Activated CD8-positive, alpha-beta memory T cell treated with anti-CD3 and anti-CD28 coated beads for 4 hours (primary cell): ENCODE measurements at regions not wholly inside any gene's neighbourhood (a gene's known extent, or its start where the extent isn't known, plus 50 kb on each side); places are given as distances from the start of the nearest gene placed in this dataset.
"Not testable (repeated sequence)": the region's sequence is repeated elsewhere in the genome, so short reads cannot be mapped to it uniquely, and the experiment has no call there.

Experiments used
- DNase-seq, 2 donors: peaks; one replicate each; pipeline ENCODE4 v3.0.0-alpha.2; 2020; ENCODE audit warnings: low read depth in 2 of 2

DNA sequence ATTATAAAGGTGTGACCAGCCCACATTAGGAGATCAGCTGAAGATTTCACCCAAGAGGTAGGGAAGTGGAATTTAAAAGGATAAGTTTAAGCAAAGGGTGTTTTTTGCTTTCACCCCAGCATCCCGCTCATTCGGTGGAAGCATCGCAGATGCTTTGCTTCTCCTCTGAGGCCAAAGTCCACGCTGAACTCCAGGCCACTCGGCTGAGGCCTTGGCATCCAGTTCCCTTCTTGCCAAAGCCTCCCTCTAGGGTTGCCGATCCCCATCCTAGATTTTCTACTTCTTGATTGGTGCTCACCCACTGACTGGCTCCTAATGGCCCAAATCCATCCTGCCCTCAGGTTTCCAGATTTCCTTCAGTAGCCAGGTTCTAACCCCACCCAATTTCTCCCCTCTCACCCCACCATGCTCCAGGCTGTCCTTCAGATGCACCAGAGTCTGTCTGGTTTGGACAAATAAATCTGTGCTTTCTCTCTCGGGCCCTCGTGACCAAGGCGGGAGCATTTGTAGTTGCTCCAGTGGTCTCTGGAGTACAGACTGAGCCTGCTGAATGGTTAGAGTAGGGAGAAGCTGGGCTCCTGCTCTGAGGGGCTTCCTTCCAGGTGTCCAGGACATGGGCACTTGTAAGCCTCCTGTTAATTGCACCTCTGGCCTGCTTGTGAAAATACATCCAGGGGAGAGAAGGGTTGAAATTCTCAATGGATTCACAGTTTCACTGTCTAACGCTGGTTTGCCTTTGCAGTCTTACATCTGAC, 193.2 kb downstream of the C1orf94 start:
- DNase-seq: no peak

DNA sequence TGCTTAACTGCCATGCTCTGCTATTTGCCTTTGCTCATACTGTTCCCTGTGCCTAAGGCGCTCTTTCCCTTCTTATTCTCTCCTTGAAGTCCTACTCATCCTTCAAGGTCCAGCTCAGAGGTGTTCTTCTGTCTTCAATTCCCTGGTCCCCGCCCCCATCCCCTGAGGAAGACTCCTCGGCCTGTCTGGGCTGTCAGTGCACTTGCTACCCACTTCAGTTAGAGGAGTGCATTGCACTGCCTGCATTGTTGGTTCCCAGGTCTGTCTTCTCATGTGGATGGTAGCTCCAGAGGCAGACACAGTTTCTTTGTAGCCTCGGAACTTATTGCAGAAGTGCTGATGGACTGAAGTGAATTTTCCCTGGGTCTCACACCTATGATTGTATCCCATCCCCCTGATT, 194.0 kb downstream of the C1orf94 start:
- DNase-seq: no peak

DNA sequence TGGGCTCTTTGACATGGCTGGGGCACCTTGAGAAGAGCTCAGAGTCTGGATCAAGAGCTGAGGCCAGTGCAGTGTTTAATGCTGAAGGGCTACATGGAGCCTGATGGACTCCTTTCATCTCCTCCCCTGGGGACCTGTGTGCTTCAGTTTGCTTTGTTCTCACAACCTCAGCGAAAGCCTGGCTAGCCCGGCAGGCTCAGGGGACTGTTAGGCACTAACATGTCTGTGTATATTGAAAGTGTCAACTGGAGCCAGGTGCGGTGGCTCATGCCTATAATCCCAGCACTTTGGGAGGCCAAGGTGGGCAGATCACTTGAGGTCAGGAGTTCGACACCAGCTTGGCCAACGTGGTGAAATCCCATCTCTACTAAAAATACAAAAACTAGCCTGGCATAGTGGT, 194.5 kb downstream of the C1orf94 start:
- DNase-seq: not testable (repeated sequence)

DNA sequence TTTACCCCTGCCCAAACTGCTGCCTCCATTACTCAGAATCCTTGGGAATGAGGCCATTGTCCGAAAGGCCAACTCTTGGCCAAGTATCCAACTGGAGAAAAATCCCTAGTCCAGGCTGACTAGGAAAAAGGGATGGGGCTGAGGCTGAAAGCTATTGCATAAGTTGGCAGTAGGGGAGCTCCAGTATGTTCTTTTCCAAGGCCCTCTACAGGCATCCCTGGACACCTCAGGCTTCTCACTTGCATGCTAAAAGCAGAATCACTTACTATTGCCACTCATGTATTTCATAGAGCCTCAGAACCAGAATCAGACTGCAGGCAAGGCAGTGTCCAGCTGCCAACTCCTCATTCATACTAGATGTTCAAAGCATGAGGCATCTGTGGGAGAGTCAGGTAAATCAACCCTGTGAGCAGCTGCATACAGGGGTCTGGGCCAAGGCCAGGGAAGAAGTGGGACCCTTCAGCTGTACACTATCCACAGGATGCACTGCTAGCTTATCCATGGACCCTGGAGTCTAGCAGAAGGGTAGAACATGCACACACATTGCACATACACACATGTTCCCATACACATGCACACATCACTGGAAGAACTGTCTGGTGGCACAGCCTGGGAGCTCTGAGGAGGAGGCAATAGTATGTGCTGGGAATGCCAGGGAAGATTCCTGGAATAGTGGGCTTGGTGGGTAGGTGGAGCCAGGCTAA, 195.3 kb downstream of the C1orf94 start:
- no peak for DNase-seq

DNA sequence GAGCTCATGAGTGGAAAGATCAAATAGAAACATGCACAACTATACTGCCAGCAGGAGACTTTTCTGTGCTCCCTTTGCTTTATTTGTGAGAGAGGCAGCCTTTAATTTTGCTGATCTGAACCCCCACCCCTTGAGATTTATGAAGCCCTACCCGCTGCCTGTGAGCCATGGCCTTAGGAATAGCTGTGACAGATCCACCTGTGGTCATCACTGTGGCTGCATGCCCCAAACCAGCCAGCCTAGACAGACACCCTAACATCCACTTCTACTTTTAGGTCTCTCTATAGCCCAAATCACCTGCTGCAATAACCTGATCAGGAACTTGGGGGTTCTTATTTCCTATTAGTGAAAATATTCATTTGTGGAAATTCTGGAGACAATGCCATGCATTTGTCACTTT, 196.2 kb downstream of the C1orf94 start:
- DNase-seq: no peak

DNA sequence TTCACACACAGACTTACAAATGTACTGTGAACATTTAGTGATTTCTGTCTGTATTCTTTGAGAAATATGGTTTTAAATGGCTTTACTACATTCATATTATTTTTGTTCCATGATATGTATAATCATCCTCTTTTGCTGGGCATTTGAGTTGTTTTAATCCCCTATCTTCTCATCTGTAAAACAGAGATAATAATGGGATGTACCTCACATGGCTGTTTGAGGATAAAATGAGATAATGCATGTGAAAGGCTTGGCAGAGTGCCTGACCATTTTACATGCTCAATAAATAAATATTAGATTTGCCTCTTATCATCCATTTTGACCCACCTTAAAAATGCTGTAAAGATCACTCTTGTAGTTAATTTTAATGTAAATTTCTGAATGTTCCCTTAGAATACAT, 197.2 kb downstream of the C1orf94 start:
- no peak for DNase-seq

DNA sequence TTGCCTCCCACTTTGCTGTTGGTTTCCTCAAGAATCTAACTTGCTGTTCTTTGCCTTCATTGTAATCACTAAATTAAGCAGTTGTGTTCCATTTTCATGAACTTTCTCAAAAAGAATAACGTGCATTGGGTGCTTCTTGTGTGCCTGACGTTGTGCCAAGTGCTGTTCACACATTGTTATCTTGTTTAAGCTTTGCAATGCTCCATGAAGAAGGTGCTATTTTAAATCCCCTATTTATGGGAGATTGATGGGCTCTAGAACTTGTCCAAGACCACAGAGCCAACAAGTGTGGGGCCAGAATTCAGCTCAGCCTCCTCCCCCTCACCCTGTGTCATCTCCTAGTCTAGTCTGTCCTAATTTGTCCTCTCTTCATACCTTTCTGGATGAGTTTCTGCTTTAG, 199.8 kb downstream of the C1orf94 start:
- DNase-seq: no peak

DNA sequence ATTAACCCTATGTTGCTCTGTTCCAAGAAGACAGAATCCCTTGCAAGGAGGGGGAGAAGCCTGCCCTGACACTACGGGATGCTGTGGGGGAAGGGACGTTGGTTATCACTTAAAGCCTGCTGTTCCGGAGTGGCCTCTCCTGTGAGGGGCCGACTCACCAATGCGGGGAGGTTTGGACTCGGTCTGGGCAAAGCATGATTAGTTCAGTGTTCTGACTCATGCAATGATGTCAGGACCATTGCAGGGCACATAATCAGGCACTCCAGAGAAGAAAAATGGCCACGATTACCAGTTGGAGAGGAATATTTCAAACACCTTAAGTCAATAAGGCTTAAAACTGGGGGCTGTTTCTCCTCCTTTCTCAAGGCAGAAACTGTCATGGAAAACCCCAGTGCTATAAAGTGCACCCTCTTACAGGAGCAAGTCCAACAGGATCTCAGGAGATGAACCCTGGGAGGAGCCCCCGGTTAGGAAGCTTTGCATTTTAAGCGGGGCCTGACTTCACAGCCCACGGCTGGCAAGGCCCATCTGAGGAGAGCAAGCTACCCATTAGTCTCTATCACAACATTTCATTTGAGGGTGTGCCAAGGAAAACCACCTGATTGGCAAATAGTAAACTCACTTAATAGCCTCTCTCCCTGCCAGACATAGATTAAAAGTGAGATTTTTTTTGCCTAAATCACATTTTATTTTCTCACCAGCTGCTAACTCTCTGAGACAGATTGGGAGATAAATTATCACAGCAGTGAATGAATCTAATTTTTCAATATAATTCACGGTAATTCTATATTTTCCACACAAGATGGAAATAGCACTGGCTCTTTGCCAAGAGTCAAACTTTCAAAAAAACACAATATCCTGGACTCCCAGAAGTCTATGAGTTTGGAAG, 202.5 kb downstream of the C1orf94 start:
- DNase-seq: no peak

DNA sequence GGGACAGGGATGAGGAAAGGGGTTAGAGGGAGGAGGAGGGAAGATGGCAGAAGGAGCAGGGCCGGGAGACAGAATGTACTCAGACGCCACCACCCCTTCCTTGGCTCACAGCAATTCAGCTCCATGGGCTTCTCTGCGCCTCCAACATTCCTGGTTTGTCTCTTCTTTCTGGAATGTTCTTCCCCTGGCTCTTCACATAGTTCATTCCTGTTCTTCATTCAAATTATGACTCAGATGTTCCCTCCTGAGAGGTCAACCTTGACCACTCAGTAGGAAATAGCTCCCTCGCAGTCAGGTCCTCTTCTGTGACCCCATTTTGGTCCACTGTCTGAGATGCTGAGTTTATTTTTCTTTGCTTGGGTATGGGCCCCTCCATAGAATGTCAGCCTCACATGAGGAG, 203.2 kb downstream of the C1orf94 start:
- DNase-seq: no peak

DNA sequence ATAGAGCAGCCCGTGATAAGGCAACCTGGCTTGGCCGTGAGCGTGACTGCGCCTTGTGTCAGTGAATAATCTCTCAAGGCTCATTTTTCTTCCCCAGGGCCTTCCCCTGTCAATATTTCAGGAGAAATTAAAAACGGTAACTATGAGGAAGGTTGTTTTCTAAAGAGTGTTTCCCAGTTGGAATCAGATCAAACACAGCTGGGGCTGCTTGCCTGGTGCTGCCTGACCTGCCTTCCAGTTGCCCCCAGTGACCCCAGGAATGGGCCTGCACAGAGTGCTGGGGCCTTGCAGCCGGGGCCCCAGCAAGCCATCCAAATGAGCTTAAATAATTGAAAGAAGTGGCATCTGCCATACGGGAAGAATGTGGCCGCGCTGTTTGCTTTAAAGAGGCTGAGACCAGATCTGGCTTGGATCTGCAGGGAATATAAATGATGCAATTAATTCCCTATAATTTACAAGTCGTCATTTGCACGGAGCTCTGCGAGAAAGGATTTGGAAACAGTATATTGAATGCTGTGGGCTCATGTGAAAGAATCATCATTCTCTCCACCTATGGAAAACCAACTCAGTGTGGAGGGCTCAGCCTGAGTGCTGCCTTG, 203.9 kb downstream of the C1orf94 start:
- DNase-seq: no peak

DNA sequence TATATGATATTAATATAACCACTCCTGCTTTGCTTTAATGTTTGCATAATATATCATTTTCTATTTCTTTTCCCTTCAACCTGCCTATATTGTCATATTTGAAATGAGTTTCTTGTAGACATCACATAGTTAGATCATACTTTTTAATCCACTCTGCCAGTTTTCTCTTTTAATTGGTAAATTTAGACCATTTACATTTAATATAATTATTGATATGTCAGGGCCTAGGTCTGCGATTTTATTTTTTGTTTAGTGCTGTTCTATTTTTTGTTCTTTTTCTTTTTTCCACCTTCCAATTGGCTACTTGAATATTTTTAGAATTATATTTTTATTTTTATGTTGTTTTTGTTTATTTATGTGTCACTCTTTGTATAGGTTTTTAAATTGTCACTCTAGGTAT, 213.3 kb downstream of the C1orf94 start:
- no peak for DNase-seq

DNA sequence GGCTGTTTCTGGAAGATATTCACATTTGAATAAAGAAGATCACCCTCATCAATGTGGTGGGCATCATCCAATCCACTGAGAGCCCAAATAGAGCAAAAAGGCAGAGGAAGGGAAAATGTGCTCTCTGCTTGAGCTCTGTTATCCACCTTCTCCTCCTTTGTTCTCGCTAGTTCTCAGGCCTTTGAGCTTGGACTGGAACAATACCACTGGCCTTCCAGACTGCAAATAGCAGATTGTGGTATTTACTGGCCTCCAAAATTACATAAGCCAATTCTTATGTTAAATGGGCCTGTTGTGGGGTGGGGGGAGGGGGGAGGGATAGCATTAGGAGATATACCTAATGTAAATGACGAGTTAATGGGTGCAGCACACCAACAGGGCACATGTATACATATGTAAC, 219.3 kb downstream of the C1orf94 start:
- DNase-seq: no peak

DNA sequence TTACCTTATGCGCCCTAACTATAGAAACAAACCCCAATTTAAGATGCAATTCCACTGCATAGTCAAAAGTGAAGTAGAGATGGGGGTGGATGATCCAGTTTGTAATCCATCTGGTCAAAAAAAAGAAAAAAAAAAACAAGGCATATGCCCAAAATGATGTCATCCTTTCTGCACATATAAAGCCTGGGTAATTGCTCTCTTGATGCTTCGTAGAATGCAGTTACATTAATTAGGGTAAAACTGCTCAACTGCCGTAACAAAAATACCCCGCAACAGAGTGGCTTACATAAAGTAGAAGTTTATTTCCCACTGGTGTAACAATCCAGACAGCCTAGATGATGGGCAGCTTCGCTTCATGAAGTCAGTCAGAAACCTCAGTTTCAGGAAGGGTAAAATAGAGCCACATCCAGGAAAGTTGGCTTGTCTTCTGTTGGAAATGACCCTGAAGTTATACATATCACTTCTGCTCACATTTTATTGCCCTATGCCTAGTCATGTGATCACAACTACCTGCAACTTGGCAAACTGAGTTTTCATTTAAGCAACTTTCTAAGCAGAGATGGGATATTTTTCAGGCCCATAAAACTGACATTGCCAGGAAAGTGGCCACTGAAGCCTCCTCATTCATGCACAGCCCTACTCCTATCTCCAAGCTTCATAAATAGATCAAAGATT, 221.7 kb downstream of the C1orf94 start:
- DNase-seq: no peak

DNA sequence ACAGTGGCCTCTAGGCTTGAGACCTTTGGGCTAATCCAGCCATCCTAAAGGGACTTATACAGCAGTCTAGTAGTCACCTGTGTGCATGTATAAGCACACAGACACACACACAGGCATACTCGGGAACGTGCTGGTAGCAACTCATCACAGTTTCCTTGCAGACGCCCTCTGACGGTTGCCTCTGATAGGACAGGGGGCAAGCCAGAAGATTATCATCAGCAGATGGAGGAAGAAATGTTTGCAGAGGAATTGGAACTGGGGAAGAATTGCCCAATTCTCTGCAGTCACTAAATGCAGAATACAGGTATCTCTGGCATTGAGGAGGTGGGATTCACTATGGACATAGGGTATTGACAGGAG, 222.2 kb downstream of the C1orf94 start:
- no peak for DNase-seq

DNA sequence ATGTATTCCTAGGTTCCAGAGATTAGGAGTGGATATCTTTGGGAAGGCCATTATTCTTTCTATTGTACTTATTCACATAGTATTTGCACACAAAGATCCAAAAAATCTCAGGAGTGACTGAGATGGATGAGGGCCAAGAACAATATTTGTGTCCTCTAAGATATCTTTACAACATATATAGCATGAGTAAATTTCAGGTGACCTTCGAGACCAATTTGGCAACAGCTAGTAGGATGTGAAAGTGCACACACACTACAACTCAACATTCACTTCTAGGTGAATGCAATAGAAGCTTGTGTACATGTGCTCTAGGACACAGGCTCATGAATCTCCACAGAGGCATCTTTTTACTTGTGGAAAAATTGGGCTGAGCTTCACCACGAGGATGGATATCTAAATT, 224.0 kb downstream of the C1orf94 start:
- no peak for DNase-seq

DNA sequence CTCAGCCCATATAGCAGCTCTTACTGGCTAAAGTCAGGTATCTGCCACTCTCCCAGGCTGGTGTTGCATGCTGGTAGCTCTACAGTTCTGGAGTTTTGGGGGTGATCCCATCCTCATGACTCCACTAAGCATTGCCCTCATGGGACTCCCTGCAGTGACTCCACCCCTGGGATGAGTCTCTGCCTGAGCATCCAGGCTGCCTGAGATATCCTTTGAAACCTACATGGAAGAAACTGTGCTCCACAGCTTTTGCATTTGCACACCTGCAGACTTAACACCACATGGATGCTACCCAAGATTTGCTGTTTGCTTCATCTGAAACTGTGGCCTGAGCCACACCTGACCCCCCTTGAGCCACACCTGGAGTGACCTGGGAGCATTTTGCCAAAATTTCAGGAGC, 226.4 kb downstream of the C1orf94 start:
- no peak for DNase-seq

DNA sequence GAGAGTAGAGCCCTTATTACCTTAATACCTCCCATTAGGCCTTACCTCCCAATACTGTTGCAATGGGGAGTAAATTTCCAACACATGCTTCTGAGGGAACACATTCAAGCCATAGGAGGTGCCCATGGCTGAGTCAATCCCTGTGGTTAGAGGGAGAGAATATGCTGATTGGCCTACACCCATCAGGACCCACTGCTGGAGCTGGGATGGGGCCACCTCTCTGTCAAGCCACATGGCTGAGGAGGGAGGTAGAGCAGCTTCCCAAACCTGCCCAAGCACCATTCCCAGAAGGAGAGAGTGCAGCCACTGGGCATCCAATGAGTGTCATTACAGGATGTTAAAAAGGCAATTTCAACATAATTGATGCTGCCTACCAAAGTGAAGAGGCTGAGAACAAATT, 228.1 kb downstream of the C1orf94 start:
- DNase-seq: no peak

DNA sequence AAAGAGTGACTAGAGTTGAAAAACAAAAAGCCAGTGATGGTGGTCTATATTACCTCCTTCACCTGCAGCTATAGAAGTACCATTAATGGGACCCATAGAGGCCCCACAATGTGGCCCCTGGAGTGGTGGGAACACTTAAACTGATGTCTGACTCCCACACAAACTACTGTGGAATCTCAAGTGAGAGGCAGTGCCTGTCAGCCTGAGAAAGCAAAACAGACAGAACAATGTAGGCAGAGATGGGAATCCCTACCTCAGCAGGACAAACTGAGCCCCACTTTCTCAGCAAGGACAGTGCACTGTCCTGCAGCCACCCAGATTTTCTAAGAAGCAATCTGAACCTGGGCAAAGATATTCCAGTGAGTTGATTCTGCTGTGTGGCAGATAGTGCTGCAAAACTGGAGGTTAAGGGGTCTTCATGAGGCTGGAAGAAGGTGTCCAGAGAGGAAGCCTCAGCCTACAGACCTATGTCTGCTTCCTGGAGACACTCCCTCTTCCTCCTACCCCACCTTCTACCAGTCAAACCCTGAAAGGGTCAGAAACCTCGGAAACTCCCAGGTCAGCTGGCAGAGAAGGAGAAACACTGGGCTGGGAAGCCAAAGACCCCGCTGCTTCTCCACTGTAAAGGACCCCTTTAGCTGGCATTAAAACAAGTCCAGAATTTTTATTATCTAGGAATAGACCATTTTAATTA, 228.7 kb downstream of the C1orf94 start:
- DNase-seq: no peak

DNA sequence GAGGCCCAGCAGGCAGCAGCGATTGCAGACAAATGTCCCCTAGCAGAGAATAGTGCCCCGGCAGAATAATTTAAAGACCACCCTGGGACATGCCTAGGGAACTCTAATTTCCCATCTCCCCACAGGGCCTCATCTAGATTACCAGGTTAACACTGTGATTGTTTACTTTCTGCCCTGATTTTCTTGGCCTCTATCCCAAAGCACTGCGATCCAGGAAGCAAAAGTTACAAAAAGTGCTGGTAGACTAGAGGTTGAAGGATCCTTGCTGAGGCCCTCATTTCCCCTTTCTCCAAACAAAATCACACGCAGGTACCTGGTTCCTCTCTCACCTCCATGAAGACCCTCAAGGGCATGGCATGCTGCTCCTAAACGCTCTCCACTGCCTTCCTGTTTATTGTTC, 229.7 kb downstream of the C1orf94 start:
- no peak for DNase-seq

DNA sequence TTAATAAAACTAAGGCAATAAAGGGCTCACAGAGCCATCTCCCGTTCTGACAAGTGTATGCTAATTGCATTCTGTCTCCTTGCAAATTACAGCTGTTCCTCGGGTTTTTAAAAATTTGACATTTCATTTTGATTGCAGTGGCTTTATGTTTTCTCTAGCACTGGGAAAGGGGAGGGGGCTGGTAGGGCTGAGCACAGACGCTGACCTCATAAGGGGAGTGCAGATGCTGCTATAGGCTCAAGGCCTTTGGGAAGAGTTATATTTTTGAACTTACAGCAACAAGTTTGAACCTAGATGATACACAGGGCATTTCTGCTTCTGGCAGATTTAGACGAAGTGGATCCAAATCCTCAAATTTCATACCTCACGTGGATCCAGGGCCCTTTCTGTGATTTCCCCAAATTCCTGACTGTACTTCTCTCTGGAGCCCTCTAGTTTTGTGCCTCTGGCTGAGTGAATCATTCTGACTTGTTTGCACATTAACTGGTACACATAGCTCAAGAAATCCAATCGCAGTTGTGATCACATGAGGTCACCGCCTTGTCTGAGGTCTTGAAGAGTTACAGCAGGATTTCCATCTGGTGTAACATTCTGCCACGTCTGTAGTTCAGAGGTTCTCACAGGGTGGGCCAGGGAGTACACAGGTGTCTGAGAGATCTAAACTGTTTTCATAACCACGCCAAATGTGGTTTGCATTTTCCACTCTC, 230.3 kb downstream of the C1orf94 start:
- DNase-seq: no peak
